ENCODE measurements at regions not wholly inside any gene's neighbourhood (a gene's known extent, or its start where the extent isn't known, plus 50 kb on each side); places are given as distances from the start of the nearest gene placed in this dataset.

- H3K4me3 ChIP-seq (ENCODE audit: low read length), result no peak overlapping the region
- H3K36me3 ChIP-seq (replicated peaks; ENCODE audit: insufficient read depth, low read length), result no peaks in the 10 kb centered on the region
- no peak for DNase-seq
- H3K27me3 ChIP-seq (replicated peaks; ENCODE audit: insufficient read depth, low read length), result no peaks in the 10 kb centered on the region
- no peaks in the 10 kb centered on the region for H3K9me3 ChIP-seq (replicated peaks; ENCODE audit: insufficient read depth, low read length)
- no peak for TF ChIP-seq EZH2phosphoT487 (IDR thresholded peaks at IDR 0.05; ENCODE audit: low read length)
- no peaks in the 10 kb centered on the region for H3K4me1 ChIP-seq (ENCODE audit: low read length)
- H3F3A ChIP-seq (ENCODE audit: insufficient read depth, low read length), result no peaks in the 10 kb centered on the region
- no peak overlapping the region for H2AFZ ChIP-seq (ENCODE audit: low read length)
- no peak overlapping the region for H3K27ac ChIP-seq (ENCODE audit: low read length)
- no peaks in the 10 kb centered on the region for H3K79me2 ChIP-seq (ENCODE audit: low read length)
- H3K9me2 ChIP-seq (replicated peaks; ENCODE audit: insufficient read depth, low read length), result no peaks in the 10 kb centered on the region
- no peaks in the 10 kb centered on the region for H4K20me1 ChIP-seq (ENCODE audit: insufficient read depth, low read length)
- H3K4me2 ChIP-seq (ENCODE audit: low read depth, low read length), result no peak overlapping the region
- H3K9ac ChIP-seq (ENCODE audit: low read length), result no peak overlapping the region
Observed at GRCh38 chr3:21020681-21021080, 730.3 kb downstream of the ZNF385D start.

GRCh38 chr3:21020043-21020442, 731.0 kb downstream of the ZNF385D start:
- Histone ChIP-seq H3K36me3 (replicated peaks; ENCODE audit: insufficient read depth, low read length) (no peaks in the 10 kb centered on the region), H3K9me3 (replicated peaks; ENCODE audit: insufficient read depth, low read length) (no peaks in the 10 kb centered on the region), H4K20me1 (ENCODE audit: insufficient read depth, low read length) (no peaks in the 10 kb centered on the region), H3K9ac (ENCODE audit: low read length) (no peak overlapping the region), H3K9me2 (replicated peaks; ENCODE audit: insufficient read depth, low read length) (no peaks in the 10 kb centered on the region), H3K4me2 (ENCODE audit: low read depth, low read length) (no peak overlapping the region), H2AFZ (ENCODE audit: low read length) (no peak overlapping the region), H3K27me3 (replicated peaks; ENCODE audit: insufficient read depth, low read length) (no peaks in the 10 kb centered on the region), H3K4me3 (ENCODE audit: low read length) (no peak overlapping the region), H3K79me2 (ENCODE audit: low read length) (no peaks in the 10 kb centered on the region), H3F3A (ENCODE audit: insufficient read depth, low read length) (no peaks in the 10 kb centered on the region), H3K4me1 (ENCODE audit: low read length) (no peaks in the 10 kb centered on the region), H3K27ac (ENCODE audit: low read length) (no peak overlapping the region)
- no peak for DNase-seq
- TF ChIP-seq EZH2 (optimal IDR thresholded peaks at IDR 0.05; ENCODE audit: low read depth, low read length), result no peak
- no peak for TF ChIP-seq CTCF (IDR thresholded peaks at IDR 0.05; ENCODE audit: low read length)
- no peak for TF ChIP-seq EZH2phosphoT487 (IDR thresholded peaks at IDR 0.05; ENCODE audit: low read length)

- Histone ChIP-seq H3K27me3 (replicated peaks; ENCODE audit: insufficient read depth, low read length) (no peaks in the 10 kb centered on the region), H3K79me2 (ENCODE audit: low read length) (no peaks in the 10 kb centered on the region), H2AFZ (ENCODE audit: low read length) (no peak overlapping the region), H3K9me3 (replicated peaks; ENCODE audit: insufficient read depth, low read length) (no peaks in the 10 kb centered on the region), H3K4me1 (ENCODE audit: low read length) (no peaks in the 10 kb centered on the region), H3K4me2 (ENCODE audit: low read depth, low read length) (no peak overlapping the region), H3K9me2 (replicated peaks; ENCODE audit: insufficient read depth, low read length) (no peaks in the 10 kb centered on the region), H3K9ac (ENCODE audit: low read length) (no peak overlapping the region), H3K36me3 (replicated peaks; ENCODE audit: insufficient read depth, low read length) (no peaks in the 10 kb centered on the region), H4K20me1 (ENCODE audit: insufficient read depth, low read length) (no peaks in the 10 kb centered on the region), H3K27ac (ENCODE audit: low read length) (no peak overlapping the region), H3F3A (ENCODE audit: insufficient read depth, low read length) (no peaks in the 10 kb centered on the region), H3K4me3 (ENCODE audit: low read length) (no peak overlapping the region)
- TF ChIP-seq EZH2 (optimal IDR thresholded peaks at IDR 0.05; ENCODE audit: low read depth, low read length) (no peak), CTCF (IDR thresholded peaks at IDR 0.05; ENCODE audit: low read length) (peak; percentile 24)
- DNase-seq, result no peak
Observed at GRCh38 chr3:21017115-21017852, 733.7 kb downstream of the ZNF385D start.

- no peak overlapping the region for H3K27ac ChIP-seq (ENCODE audit: low read length)
- TF ChIP-seq CTCF (IDR thresholded peaks at IDR 0.05; ENCODE audit: low read length) (no peak), EZH2 (optimal IDR thresholded peaks at IDR 0.05; ENCODE audit: low read depth, low read length) (no peak), EZH2phosphoT487 (IDR thresholded peaks at IDR 0.05; ENCODE audit: low read length) (no peak)
Observed at GRCh38 chr3:21013566-21013965, 737.4 kb downstream of the ZNF385D start.

More at GRCh38 chr3:21013566-21013965, 737.4 kb downstream of the ZNF385D start:
- H3F3A ChIP-seq (ENCODE audit: insufficient read depth, low read length), result no peaks in the 10 kb centered on the region
- H3K4me2 ChIP-seq (ENCODE audit: low read depth, low read length), result no peak overlapping the region
- H4K20me1 ChIP-seq (ENCODE audit: insufficient read depth, low read length), result no peaks in the 10 kb centered on the region
- H2AFZ ChIP-seq (ENCODE audit: low read length), result no peak overlapping the region
- H3K36me3 ChIP-seq (replicated peaks; ENCODE audit: insufficient read depth, low read length), result no peaks in the 10 kb centered on the region
- no peaks in the 10 kb centered on the region for H3K9me3 ChIP-seq (replicated peaks; ENCODE audit: insufficient read depth, low read length)
- no peaks in the 10 kb centered on the region for H3K9me2 ChIP-seq (replicated peaks; ENCODE audit: insufficient read depth, low read length)
- H3K4me1 ChIP-seq (ENCODE audit: low read length), result no peaks in the 10 kb centered on the region
- DNase-seq, result no peak
- H3K4me3 ChIP-seq (ENCODE audit: low read length), result no peak overlapping the region
- no peaks in the 10 kb centered on the region for H3K27me3 ChIP-seq (replicated peaks; ENCODE audit: insufficient read depth, low read length)
- no peaks in the 10 kb centered on the region for H3K79me2 ChIP-seq (ENCODE audit: low read length)
- H3K9ac ChIP-seq (ENCODE audit: low read length), result no peak overlapping the region
